ENCODE measurements at regions not wholly inside any gene's neighbourhood (a gene's known extent, or its start where the extent isn't known, plus 50 kb on each side); places are given as distances from the start of the nearest gene placed in this dataset.

DNA sequence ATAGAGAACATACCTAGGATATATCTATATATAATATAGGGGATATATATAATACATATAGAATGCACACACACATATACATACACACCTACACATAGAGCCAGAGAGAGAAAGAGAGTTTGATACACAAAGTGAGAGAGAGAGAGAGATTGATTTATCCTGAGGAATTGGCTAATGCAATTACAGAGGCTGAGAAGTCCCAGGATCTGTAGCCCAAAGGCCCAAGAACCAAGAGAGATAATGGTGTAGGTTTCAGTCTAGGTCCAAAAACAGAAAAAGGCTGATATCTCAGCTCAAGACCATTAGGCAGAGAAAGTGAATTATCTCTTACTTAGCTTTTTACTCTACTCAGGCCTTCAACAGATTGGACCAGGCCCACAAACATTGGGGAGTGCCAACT is 715.0 kb upstream of the LCORL start:
- CTCF ChIA-PET = no interaction called here
- Histone ChIP-seq H3K27ac (ENCODE audit: low read depth, low read length, poor library complexity, severe bottlenecking) (no peak overlapping the region), H3K36me3 (ENCODE audit: insufficient read depth, low read length, poor library complexity, severe bottlenecking) (no peaks in the 10 kb centered on the region), H3K27me3 (replicated peaks; ENCODE audit: insufficient read depth, low read depth, low read length, poor library complexity) (no peaks in the 10 kb centered on the region), H3K4me1 (ENCODE audit: insufficient read depth, low read length, poor library complexity, severe bottlenecking) (no peaks in the 10 kb centered on the region), H3K4me3 (ENCODE audit: low read depth, low read length, poor library complexity, severe bottlenecking) (no peak overlapping the region), H3K9me3 (ENCODE audit: low read depth, low read length, poor library complexity, severe bottlenecking) (no peaks in the 10 kb centered on the region)
- intact Hi-C loops (cut with micrococcal nuclease; ENCODE audit: unreplicated experiment) = no loop called here
- TF ChIP-seq EZH2 (IDR thresholded peaks at IDR 0.05; ENCODE audit: borderline replicate concordance, low read depth, low read length, poor library complexity, severe bottlenecking) (no peak), CTCF (conservative IDR thresholded peaks at IDR 0.05; ENCODE audit: low read depth, low read length) (no peak)
- DNase-seq (ENCODE audit: low spot score) = no peak
- POLR2A ChIA-PET (ENCODE audit: low non-redundant PET) = no interaction called here
- no TSS peak for BruUV-seq (replicated peaks)

DNA sequence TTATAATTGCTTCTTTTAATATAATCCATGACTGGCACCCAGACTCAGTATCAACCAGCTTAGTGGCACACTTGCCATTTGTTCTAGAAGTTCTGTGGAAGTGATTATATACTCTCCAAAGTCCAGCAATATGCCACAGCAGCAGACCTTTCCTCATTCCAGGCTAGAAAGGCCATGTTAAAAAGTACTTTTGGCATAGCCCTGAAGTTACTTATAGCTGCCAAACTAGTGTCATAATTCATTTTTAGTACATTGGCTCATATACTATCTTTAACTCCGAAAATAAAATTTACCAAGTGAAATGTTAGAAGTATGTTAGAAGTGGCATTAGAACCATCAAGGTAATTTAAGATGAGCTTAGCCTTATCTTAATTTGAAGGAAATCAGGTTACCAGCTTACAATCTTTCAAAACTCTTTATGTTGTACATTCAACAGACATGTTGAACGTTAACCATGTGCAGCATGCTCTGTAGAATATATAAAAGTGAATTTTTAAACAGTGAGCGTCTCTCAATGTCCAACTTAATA is 714.2 kb upstream of the LCORL start:
- Histone ChIP-seq H3K27ac (ENCODE audit: low read depth, low read length, poor library complexity, severe bottlenecking) (no peak overlapping the region), H3K9me3 (ENCODE audit: low read depth, low read length, poor library complexity, severe bottlenecking) (no peaks in the 10 kb centered on the region), H3K27me3 (replicated peaks; ENCODE audit: insufficient read depth, low read depth, low read length, poor library complexity) (no peaks in the 10 kb centered on the region), H3K36me3 (ENCODE audit: insufficient read depth, low read length, poor library complexity, severe bottlenecking) (no peaks in the 10 kb centered on the region), H3K4me3 (ENCODE audit: low read depth, low read length, poor library complexity, severe bottlenecking) (no peak overlapping the region), H3K4me1 (ENCODE audit: insufficient read depth, low read length, poor library complexity, severe bottlenecking) (no peaks in the 10 kb centered on the region)
- DNase-seq (ENCODE audit: low spot score) = no peak
- TF ChIP-seq EZH2 (IDR thresholded peaks at IDR 0.05; ENCODE audit: borderline replicate concordance, low read depth, low read length, poor library complexity, severe bottlenecking) (no peak), CTCF (conservative IDR thresholded peaks at IDR 0.05; ENCODE audit: low read depth, low read length) (no peak)
- intact Hi-C loops (cut with micrococcal nuclease; ENCODE audit: unreplicated experiment) = no loop called here
- CTCF ChIA-PET = interaction anchor here (0.6 kb wide), 1 partner anchor 48 kb away, joined by 3 read pairs; no protein-coding TSS in a partner anchor
- no TSS peak for BruUV-seq (replicated peaks)
- POLR2A ChIA-PET (ENCODE audit: low non-redundant PET) = no interaction called here

- intact Hi-C loops (cut with micrococcal nuclease; ENCODE audit: unreplicated experiment) = no loop called here
- POLR2A ChIA-PET (ENCODE audit: low non-redundant PET) = no interaction called here
These were observed 712.9 kb upstream of the LCORL start for GRCh38 chr4:18734405-18734804.

More at GRCh38 chr4:18734405-18734804, 712.9 kb upstream of the LCORL start:
- CTCF ChIA-PET = no interaction called here
- H3K4me3 ChIP-seq (ENCODE audit: low read depth, low read length, poor library complexity, severe bottlenecking) = no peak overlapping the region
- H3K36me3 ChIP-seq (ENCODE audit: insufficient read depth, low read length, poor library complexity, severe bottlenecking) = no peaks in the 10 kb centered on the region
- no TSS peak for BruUV-seq (replicated peaks)
- no peak overlapping the region for H3K27ac ChIP-seq (ENCODE audit: low read depth, low read length, poor library complexity, severe bottlenecking)
- TF ChIP-seq CTCF (conservative IDR thresholded peaks at IDR 0.05; ENCODE audit: low read depth, low read length) = no peak
- no peak for TF ChIP-seq EZH2 (IDR thresholded peaks at IDR 0.05; ENCODE audit: borderline replicate concordance, low read depth, low read length, poor library complexity, severe bottlenecking)
- H3K27me3 ChIP-seq (replicated peaks; ENCODE audit: insufficient read depth, low read depth, low read length, poor library complexity) = no peaks in the 10 kb centered on the region
- no peaks in the 10 kb centered on the region for H3K9me3 ChIP-seq (ENCODE audit: low read depth, low read length, poor library complexity, severe bottlenecking)
- no peaks in the 10 kb centered on the region for H3K4me1 ChIP-seq (ENCODE audit: insufficient read depth, low read length, poor library complexity, severe bottlenecking)
- no peak for DNase-seq (ENCODE audit: low spot score)
